ENCODE measurements at regions not wholly inside any gene's neighbourhood (a gene's known extent, or its start where the extent isn't known, plus 50 kb on each side); places are given as distances from the start of the nearest gene placed in this dataset.

DNA sequence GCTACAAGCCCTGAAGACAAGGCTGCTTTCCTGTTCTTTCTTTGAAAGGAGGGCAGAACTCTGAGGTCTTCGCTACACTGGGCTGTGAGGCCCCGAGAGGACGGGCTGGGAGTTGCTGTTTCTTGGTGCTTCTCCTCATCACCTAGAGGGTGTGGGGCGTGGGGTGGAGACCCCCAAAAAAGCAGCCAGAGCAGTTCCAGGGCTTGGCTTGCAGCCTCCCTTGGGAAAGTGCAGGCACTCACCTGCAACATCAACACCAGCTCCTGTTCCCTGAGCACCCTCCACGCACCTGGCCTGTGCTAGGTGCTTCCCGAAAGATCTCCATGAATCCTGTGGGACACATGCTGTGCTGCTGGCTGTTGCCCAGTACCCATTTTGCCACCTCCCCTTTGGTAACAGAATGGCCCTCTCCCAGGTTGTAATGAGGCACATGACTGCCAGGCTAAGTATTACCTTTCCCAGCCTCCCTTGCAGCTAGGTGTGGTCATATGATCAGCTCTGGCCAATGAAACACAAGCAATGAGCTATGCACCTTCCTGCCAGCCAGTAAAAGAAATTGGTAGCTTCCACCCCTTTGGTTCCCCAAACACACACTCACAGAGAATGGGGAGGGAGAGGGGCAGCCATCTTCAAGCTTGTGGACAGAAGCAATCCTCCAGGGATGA lies 146.0 kb downstream of the C9orf50 start:
- DNase-seq (ENCODE audit: low read depth in 1 of 2, low spot score in 1 of 2): no peak
- TF ChIP-seq SPI1 (IDR thresholded peaks at IDR 0.05; ENCODE audit: borderline replicate concordance, low read depth): no peak
- no peak for TF ChIP-seq GABPA (IDR thresholded peaks at IDR 0.05; ENCODE audit: low read depth)
- no peak for TF ChIP-seq POLR2AphosphoS5 (IDR thresholded peaks at IDR 0.05; ENCODE audit: low read depth)
- TF ChIP-seq REST (IDR thresholded peaks at IDR 0.05; ENCODE audit: insufficient replicate concordance, low read depth): no peak
- TF ChIP-seq, protein P1, sequence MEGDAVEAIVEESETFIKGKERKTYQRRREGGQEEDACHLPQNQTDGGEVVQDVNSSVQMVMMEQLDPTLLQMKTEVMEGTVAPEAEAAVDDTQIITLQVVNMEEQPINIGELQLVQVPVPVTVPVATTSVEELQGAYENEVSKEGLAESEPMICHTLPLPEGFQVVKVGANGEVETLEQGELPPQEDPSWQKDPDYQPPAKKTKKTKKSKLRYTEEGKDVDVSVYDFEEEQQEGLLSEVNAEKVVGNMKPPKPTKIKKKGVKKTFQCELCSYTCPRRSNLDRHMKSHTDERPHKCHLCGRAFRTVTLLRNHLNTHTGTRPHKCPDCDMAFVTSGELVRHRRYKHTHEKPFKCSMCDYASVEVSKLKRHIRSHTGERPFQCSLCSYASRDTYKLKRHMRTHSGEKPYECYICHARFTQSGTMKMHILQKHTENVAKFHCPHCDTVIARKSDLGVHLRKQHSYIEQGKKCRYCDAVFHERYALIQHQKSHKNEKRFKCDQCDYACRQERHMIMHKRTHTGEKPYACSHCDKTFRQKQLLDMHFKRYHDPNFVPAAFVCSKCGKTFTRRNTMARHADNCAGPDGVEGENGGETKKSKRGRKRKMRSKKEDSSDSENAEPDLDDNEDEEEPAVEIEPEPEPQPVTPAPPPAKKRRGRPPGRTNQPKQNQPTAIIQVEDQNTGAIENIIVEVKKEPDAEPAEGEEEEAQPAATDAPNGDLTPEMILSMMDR (IDR thresholded peaks at IDR 0.05; ENCODE audit: insufficient read depth, low read length): no peak
- no peak overlapping the region for H3K4me3 ChIP-seq (replicated peaks; ENCODE audit: insufficient read depth, low read length)
- no peaks in the 10 kb centered on the region for H3K27me3 ChIP-seq (ENCODE audit: insufficient read depth, poor library complexity, severe bottlenecking)
- no peak overlapping the region for H3K27ac ChIP-seq (replicated peaks)

DNA sequence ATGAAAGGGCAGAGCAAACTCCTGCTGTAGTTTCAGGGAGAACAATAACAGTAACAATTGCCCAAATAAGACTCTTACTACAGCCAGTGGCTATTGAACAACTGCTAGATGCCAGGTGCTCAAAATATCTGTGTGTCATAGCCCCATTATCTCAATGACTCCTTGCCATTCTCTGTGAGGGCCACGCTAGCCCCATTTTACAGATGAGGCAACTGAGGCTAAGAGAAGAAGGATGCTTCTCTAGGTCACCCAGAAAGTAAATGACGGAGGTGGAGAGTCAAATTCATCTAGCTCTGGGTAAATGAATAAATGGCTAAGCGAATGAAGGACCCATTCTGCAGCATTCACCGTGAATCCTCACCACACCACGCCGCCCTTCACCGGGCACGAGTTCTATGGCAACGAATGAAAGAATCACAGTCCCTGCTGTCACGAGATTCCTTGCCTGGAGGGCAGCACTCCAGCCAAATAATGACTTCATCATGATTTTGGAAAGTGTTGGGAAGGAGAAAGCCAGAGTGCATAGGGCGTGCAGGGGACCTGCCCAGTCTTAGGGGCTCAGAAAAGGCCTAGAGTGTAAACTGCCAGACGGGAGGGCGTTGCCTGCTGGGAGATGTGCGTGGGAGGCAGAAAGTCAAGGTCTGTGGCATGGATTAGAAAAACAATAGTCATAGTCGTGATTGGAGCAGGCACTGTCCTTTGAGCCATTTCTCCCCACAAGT lies 147.2 kb downstream of the C9orf50 start:
- no peak for TF ChIP-seq SPI1 (IDR thresholded peaks at IDR 0.05; ENCODE audit: borderline replicate concordance, low read depth)
- TF ChIP-seq, protein P1 (IDR thresholded peaks at IDR 0.05; ENCODE audit: insufficient read depth, low read length): no peak
- TF ChIP-seq GABPA (IDR thresholded peaks at IDR 0.05; ENCODE audit: low read depth): no peak
- no peak for TF ChIP-seq POLR2AphosphoS5 (IDR thresholded peaks at IDR 0.05; ENCODE audit: low read depth)
- no peak for TF ChIP-seq REST (IDR thresholded peaks at IDR 0.05; ENCODE audit: insufficient replicate concordance, low read depth)
- no peak overlapping the region for H3K4me3 ChIP-seq (replicated peaks; ENCODE audit: insufficient read depth, low read length)
- no peaks in the 10 kb centered on the region for H3K27me3 ChIP-seq (ENCODE audit: insufficient read depth, poor library complexity, severe bottlenecking)
- no peak for DNase-seq (ENCODE audit: low read depth in 1 of 2, low spot score in 1 of 2)
- H3K27ac ChIP-seq (replicated peaks): no peak overlapping the region

DNA sequence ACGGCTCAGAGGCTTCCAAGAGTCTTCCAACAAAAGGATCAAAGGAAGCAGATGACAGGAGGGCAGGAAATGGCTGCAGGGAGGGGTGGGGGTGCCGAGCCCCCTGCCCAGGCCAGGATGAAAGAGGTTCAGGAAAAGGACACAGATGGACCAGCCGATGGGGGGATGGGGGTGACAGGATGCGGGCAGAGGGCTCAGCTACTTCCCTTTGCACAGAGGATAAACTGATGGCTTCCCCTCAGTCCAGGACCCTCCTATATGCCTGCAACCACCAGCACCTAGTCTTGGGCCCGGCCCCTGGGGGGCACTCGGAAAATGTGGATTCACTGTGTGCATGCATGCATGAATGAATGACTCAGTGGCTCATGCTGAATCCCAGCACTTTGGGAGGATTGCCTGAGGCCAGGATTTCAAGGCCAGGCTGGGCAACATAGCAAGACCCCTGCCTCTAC lies 148.2 kb downstream of the C9orf50 start:
- no peak for TF ChIP-seq REST (IDR thresholded peaks at IDR 0.05; ENCODE audit: insufficient replicate concordance, low read depth)
- no peak for TF ChIP-seq SPI1 (IDR thresholded peaks at IDR 0.05; ENCODE audit: borderline replicate concordance, low read depth)
- no peak for TF ChIP-seq GABPA (IDR thresholded peaks at IDR 0.05; ENCODE audit: low read depth)
- TF ChIP-seq POLR2AphosphoS5 (IDR thresholded peaks at IDR 0.05; ENCODE audit: low read depth): no peak
- TF ChIP-seq, protein P1 (IDR thresholded peaks at IDR 0.05; ENCODE audit: insufficient read depth, low read length): no peak
- no peak for DNase-seq (ENCODE audit: low read depth in 1 of 2, low spot score in 1 of 2)
- Histone ChIP-seq H3K27me3 (ENCODE audit: insufficient read depth, poor library complexity, severe bottlenecking) (no peaks in the 10 kb centered on the region), H3K4me3 (replicated peaks; ENCODE audit: insufficient read depth, low read length) (no peak overlapping the region), H3K27ac (replicated peaks) (no peak overlapping the region)

Measured in HL-60 (cell line).